ENCODE measurements at regions not wholly inside any gene's neighbourhood (a gene's known extent, or its start where the extent isn't known, plus 50 kb on each side); places are given as distances from the start of the nearest gene placed in this dataset.

DNA sequence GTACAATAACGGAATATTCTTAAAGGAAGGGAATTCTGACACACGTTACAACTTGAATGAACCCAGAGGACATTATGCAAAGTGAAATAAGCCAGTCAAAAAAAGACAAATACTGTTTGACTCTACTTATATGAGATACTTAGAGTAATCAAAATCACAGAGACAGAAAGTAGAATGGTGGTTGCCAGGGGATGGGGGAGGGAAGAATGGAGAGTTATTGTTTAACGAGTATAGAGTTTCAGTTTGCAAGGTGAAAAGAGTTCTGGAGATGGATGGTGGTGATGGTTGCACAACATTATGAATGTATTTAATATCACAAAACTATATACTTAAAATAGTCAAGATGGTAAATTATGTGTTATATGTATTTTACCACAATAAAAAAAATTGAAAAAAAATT, 112.9 kb upstream of the ARHGEF3 start:
- TF ChIP-seq CTCF (IDR thresholded peaks at IDR 0.05) (no peak), POLR2A (IDR thresholded peaks at IDR 0.05) (no peak), POLR2AphosphoS5 (IDR thresholded peaks at IDR 0.05) (no peak)

Measured in stomach (tissue), 4 donors.